ENCODE measurements at regions not wholly inside any gene's neighbourhood (a gene's known extent, or its start where the extent isn't known, plus 50 kb on each side); places are given as distances from the start of the nearest gene placed in this dataset.
"Not testable (repeated sequence)": the region's sequence is repeated elsewhere in the genome, so short reads cannot be mapped to it uniquely, and the experiment has no call there.

GRCh38 chr14:19216480-19216879 is 217.7 kb downstream of the POTEG start:
- H3K9me1 ChIP-seq (ENCODE audit: control insufficient read depth, insufficient read depth, low read length); intact Hi-C loops (cut with micrococcal nuclease); POLR2A ChIA-PET; BruUV-seq (replicated peaks); in situ Hi-C loops (cut with MboI); H3K36me3 ChIP-seq (ENCODE audit: control insufficient read depth, insufficient read depth, low read length); H4K20me1 ChIP-seq (replicated peaks; ENCODE audit: control insufficient read depth, insufficient read depth, low read length); DNase-seq (ENCODE audit: extremely low read depth in 1 of 4, low spot score in 3 of 4); H3K27me3 ChIP-seq (ENCODE audit: control insufficient read depth in 2 of 2, insufficient read depth in 2 of 2, low read length in 2 of 2); H3K9ac ChIP-seq (ENCODE audit: insufficient read depth in 1 of 2, low read depth in 2 of 2, low read length in 2 of 2); CTCF ChIA-PET (ENCODE audit: low intra/inter-chr PET ratio); H3K27ac ChIP-seq (ENCODE audit: extremely low read depth, low read depth, low read length); ATAC-seq; H3K9me3 ChIP-seq (replicated peaks; ENCODE audit: control insufficient read depth, insufficient read depth, low read depth, low read length); H3K4me3 ChIP-seq; FAIRE-seq; H3K4me1 ChIP-seq (replicated peaks in 1 of 2; ENCODE audit: control insufficient read depth in 2 of 2, insufficient read depth in 2 of 2, low read length in 2 of 2); H3K4me2 ChIP-seq (ENCODE audit: insufficient read depth, low read length); H2AFZ ChIP-seq (ENCODE audit: low read depth, low read length); H3K79me2 ChIP-seq (ENCODE audit: control insufficient read depth, insufficient read depth, low read length): not testable (repeated sequence)
- 0% methylated on average over 1 of the region's 9 CpGs for WGBS (ENCODE audit: insufficient coverage, low coverage, missing lambda C conversion rate)

GRCh38 chr14:19219423-19219822 is 214.7 kb downstream of the POTEG start:
- BruUV-seq (replicated peaks); DNase-seq (ENCODE audit: extremely low read depth in 1 of 4, low spot score in 3 of 4); FAIRE-seq; POLR2A ChIA-PET; H3K9me3 ChIP-seq (replicated peaks; ENCODE audit: control insufficient read depth, insufficient read depth, low read depth, low read length); H3K27ac ChIP-seq (ENCODE audit: extremely low read depth, low read depth, low read length); H3K4me2 ChIP-seq (ENCODE audit: insufficient read depth, low read length); H3K9me1 ChIP-seq (ENCODE audit: control insufficient read depth, insufficient read depth, low read length); H4K20me1 ChIP-seq (replicated peaks; ENCODE audit: control insufficient read depth, insufficient read depth, low read length); H3K27me3 ChIP-seq (ENCODE audit: control insufficient read depth in 2 of 2, insufficient read depth in 2 of 2, low read length in 2 of 2); H2AFZ ChIP-seq (ENCODE audit: low read depth, low read length); in situ Hi-C loops (cut with MboI); intact Hi-C loops (cut with micrococcal nuclease); H3K79me2 ChIP-seq (ENCODE audit: control insufficient read depth, insufficient read depth, low read length); H3K4me3 ChIP-seq; H3K36me3 ChIP-seq (ENCODE audit: control insufficient read depth, insufficient read depth, low read length); H3K9ac ChIP-seq (ENCODE audit: insufficient read depth in 1 of 2, low read depth in 2 of 2, low read length in 2 of 2); ATAC-seq; H3K4me1 ChIP-seq (replicated peaks in 1 of 2; ENCODE audit: control insufficient read depth in 2 of 2, insufficient read depth in 2 of 2, low read length in 2 of 2); CTCF ChIA-PET (ENCODE audit: low intra/inter-chr PET ratio): not testable (repeated sequence)
- 0% methylated on average over 3 of the region's 3 CpGs for WGBS (ENCODE audit: insufficient coverage, low coverage, missing lambda C conversion rate)

- H3K9ac ChIP-seq (ENCODE audit: insufficient read depth in 1 of 2, low read depth in 2 of 2, low read length in 2 of 2); ATAC-seq; H3K79me2 ChIP-seq (ENCODE audit: control insufficient read depth, insufficient read depth, low read length); H4K20me1 ChIP-seq (replicated peaks; ENCODE audit: control insufficient read depth, insufficient read depth, low read length); BruUV-seq (replicated peaks); H3K9me3 ChIP-seq (replicated peaks; ENCODE audit: control insufficient read depth, insufficient read depth, low read depth, low read length); POLR2A ChIA-PET; H3K4me3 ChIP-seq; FAIRE-seq; CTCF ChIA-PET (ENCODE audit: low intra/inter-chr PET ratio); H3K36me3 ChIP-seq (ENCODE audit: control insufficient read depth, insufficient read depth, low read length); H3K27ac ChIP-seq (ENCODE audit: extremely low read depth, low read depth, low read length); H3K27me3 ChIP-seq (ENCODE audit: control insufficient read depth in 2 of 2, insufficient read depth in 2 of 2, low read length in 2 of 2); H2AFZ ChIP-seq (ENCODE audit: low read depth, low read length); DNase-seq (ENCODE audit: extremely low read depth in 1 of 4, low spot score in 3 of 4); H3K4me2 ChIP-seq (ENCODE audit: insufficient read depth, low read length); H3K9me1 ChIP-seq (ENCODE audit: control insufficient read depth, insufficient read depth, low read length); in situ Hi-C loops (cut with MboI); intact Hi-C loops (cut with micrococcal nuclease); H3K4me1 ChIP-seq (replicated peaks in 1 of 2; ENCODE audit: control insufficient read depth in 2 of 2, insufficient read depth in 2 of 2, low read length in 2 of 2): not testable (repeated sequence)
- 4% methylated on average over 4 of the region's 7 CpGs for WGBS (ENCODE audit: insufficient coverage, low coverage, missing lambda C conversion rate)
These were observed 202.7 kb downstream of the POTEG start for GRCh38 chr14:19231421-19231820.

GRCh38 chr14:19234059-19234458 is 200.1 kb downstream of the POTEG start:
- FAIRE-seq; ATAC-seq; H3K9me1 ChIP-seq (ENCODE audit: control insufficient read depth, insufficient read depth, low read length); H3K4me1 ChIP-seq (replicated peaks in 1 of 2; ENCODE audit: control insufficient read depth in 2 of 2, insufficient read depth in 2 of 2, low read length in 2 of 2); H3K36me3 ChIP-seq (ENCODE audit: control insufficient read depth, insufficient read depth, low read length); H3K9ac ChIP-seq (ENCODE audit: insufficient read depth in 1 of 2, low read depth in 2 of 2, low read length in 2 of 2); H3K79me2 ChIP-seq (ENCODE audit: control insufficient read depth, insufficient read depth, low read length); CTCF ChIA-PET (ENCODE audit: low intra/inter-chr PET ratio); H3K27ac ChIP-seq (ENCODE audit: extremely low read depth, low read depth, low read length); BruUV-seq (replicated peaks); H3K4me3 ChIP-seq; H3K4me2 ChIP-seq (ENCODE audit: insufficient read depth, low read length); H4K20me1 ChIP-seq (replicated peaks; ENCODE audit: control insufficient read depth, insufficient read depth, low read length); POLR2A ChIA-PET; intact Hi-C loops (cut with micrococcal nuclease); H3K9me3 ChIP-seq (replicated peaks; ENCODE audit: control insufficient read depth, insufficient read depth, low read depth, low read length); H2AFZ ChIP-seq (ENCODE audit: low read depth, low read length); H3K27me3 ChIP-seq (ENCODE audit: control insufficient read depth in 2 of 2, insufficient read depth in 2 of 2, low read length in 2 of 2); in situ Hi-C loops (cut with MboI); DNase-seq (ENCODE audit: extremely low read depth in 1 of 4, low spot score in 3 of 4): not testable (repeated sequence)
